ENCODE measurements at regions not wholly inside any gene's neighbourhood (a gene's known extent, or its start where the extent isn't known, plus 50 kb on each side); places are given as distances from the start of the nearest gene placed in this dataset.

DNA sequence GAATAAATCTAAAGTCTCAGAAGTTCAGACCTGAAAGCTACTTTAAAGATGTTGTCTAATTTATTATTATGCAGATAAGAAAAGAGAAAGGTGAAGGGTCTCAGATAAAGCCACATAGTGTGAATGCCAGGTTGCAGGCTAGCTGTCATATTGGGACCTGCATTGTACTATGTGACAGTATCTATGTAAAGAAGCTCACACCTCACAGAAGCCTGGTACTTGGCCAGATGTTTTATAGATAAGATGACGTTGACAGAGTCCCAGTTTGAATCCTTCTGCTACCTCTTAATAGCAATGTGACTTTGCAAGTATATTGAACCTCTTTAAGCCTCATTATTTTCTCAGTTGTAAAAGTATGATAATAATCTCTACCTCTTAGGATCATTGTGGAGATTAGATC is 227.0 kb downstream of the SPRY1 start:
- Histone ChIP-seq H3K4me3 (ENCODE audit: low read depth in 1 of 2, low read length in 2 of 2) (no peak overlapping the region), H3K27me3 (ENCODE audit: low read depth, low read length) (no peaks in the 10 kb centered on the region), H3K27ac (ENCODE audit: low read length) (no peak overlapping the region), H3K9me3 (ENCODE audit: control insufficient read depth in 1 of 2, low read length in 2 of 2) (no peaks in the 10 kb centered on the region), H3K4me1 (ENCODE audit: control insufficient read depth in 1 of 2, insufficient read depth in 2 of 2, low read length in 2 of 2) (peaks cover 0 to 12% of the 10 kb centered on the region in 2 donors), H3K36me3 (ENCODE audit: control insufficient read depth in 1 of 2, insufficient read depth in 2 of 2, low read length in 2 of 2) (no peaks in the 10 kb centered on the region)

DNA sequence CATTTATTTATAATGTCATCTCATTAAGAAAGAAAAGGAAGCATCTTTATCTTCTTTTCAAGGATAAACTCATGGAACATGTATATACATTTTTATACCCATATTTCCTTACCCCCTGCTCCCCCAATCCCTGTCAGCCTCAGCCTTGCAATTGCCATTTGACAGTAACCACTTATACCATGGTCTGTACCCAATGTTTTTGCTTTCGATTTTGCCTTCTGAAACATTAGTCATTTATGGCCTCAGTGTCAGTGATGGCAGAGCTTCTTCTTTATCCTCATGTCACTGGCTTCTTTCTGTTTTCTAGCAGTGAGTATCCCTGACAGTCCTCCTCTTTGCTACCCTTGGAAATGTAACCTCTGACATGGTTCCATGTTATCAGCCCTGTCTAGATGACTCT is 228.4 kb downstream of the SPRY1 start:
- Histone ChIP-seq H3K4me1 (ENCODE audit: control insufficient read depth in 1 of 2, insufficient read depth in 2 of 2, low read length in 2 of 2) (peaks cover 0 to 12% of the 10 kb centered on the region in 2 donors), H3K9me3 (ENCODE audit: control insufficient read depth in 1 of 2, low read length in 2 of 2) (no peaks in the 10 kb centered on the region), H3K27me3 (ENCODE audit: low read depth, low read length) (no peaks in the 10 kb centered on the region)

GRCh38 chr4:123628288-123628687 is 231.7 kb downstream of the SPRY1 start:
- Histone ChIP-seq H3K4me3 (ENCODE audit: low read depth in 1 of 2, low read length in 2 of 2) (no peak overlapping the region), H3K4me1 (ENCODE audit: control insufficient read depth in 1 of 2, insufficient read depth in 2 of 2, low read length in 2 of 2) (peaks cover 0 to 2% of the 10 kb centered on the region in 2 donors), H3K9me3 (ENCODE audit: control insufficient read depth in 1 of 2, low read length in 2 of 2) (no peaks in the 10 kb centered on the region), H3K27me3 (ENCODE audit: low read depth, low read length) (no peaks in the 10 kb centered on the region), H3K36me3 (ENCODE audit: control insufficient read depth in 1 of 2, insufficient read depth in 2 of 2, low read length in 2 of 2) (no peaks in the 10 kb centered on the region), H3K27ac (ENCODE audit: low read length) (no peak overlapping the region)

More for the DNA sequence above, 228.4 kb downstream of the SPRY1 start:
- no peak overlapping the region for H3K4me3 ChIP-seq (ENCODE audit: low read depth in 1 of 2, low read length in 2 of 2)
- no peaks in the 10 kb centered on the region for H3K36me3 ChIP-seq (ENCODE audit: control insufficient read depth in 1 of 2, insufficient read depth in 2 of 2, low read length in 2 of 2)
- H3K27ac ChIP-seq (ENCODE audit: low read length): no peak overlapping the region

DNA sequence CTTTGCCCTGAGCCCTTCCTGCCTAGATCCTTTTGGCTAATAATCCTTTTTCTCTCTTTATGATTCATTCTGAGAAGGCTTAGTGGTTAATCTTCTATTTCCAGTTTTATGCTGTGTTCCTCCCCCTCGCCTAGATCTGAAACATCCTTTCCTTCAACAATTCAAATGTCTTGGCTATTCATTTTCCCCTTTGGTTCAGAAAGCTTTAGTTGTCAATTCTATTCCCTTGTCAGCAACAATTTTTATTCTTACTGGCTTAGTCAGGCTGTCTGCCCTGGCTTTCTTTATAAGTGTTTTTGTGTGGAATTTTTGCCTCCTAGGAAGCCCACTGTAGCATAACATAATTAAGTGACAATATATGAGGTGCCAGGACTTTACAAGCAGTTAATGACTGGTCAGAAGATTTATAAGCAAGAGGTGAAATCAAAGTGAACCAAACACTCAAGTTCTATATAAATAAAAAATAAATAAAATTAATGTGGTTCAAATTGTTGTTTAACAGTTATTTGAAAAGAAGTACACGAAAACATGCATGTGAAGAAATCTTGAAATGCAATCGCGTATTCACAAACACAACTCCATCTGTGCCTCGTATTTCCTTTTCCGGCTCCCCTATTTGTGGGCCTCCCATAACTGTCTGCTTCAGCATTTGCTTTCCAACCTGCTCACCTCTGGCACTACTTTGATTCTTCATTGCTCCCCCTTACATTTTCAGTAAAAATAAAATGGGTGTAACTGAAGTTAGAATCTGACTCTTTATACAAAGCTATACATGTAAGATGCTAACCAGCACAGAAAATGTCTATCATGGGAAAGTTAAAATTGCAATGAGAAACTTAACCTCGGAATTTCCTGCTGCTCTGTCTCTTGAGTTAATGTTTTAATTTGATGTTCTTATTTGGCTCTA is 235.4 kb downstream of the SPRY1 start:
- Histone ChIP-seq H3K27ac (ENCODE audit: low read length) (no peak overlapping the region), H3K36me3 (ENCODE audit: control insufficient read depth in 1 of 2, insufficient read depth in 2 of 2, low read length in 2 of 2) (no peaks in the 10 kb centered on the region), H3K4me1 (ENCODE audit: control insufficient read depth in 1 of 2, insufficient read depth in 2 of 2, low read length in 2 of 2) (peaks cover 0 to 2% of the 10 kb centered on the region in 2 donors), H3K27me3 (ENCODE audit: low read depth, low read length) (no peaks in the 10 kb centered on the region), H3K4me3 (ENCODE audit: low read depth in 1 of 2, low read length in 2 of 2) (no peak overlapping the region), H3K9me3 (ENCODE audit: control insufficient read depth in 1 of 2, low read length in 2 of 2) (peaks cover 0 to 2% of the 10 kb centered on the region in 2 donors)

DNA sequence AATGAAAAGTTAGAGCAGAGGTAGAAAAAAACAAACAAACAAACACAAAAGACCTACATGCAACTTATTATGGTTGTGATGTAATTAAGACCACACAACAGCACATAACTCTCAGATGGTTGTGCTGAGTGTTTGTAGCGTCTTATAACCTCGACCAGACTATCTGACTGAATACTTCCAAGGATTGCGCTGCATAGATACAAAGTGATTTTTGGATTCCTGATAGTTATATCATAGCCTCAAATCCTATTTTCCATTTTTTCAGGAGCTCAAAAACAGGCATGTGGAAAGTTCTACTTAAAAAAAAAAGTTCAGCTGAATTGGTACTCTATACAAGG is 236.1 kb downstream of the SPRY1 start:
- Histone ChIP-seq H3K9me3 (ENCODE audit: control insufficient read depth in 1 of 2, low read length in 2 of 2) (peaks cover 0 to 2% of the 10 kb centered on the region in 2 donors), H3K27me3 (ENCODE audit: low read depth, low read length) (no peaks in the 10 kb centered on the region), H3K27ac (ENCODE audit: low read length) (no peak overlapping the region), H3K4me3 (ENCODE audit: low read depth in 1 of 2, low read length in 2 of 2) (no peak overlapping the region), H3K36me3 (ENCODE audit: control insufficient read depth in 1 of 2, insufficient read depth in 2 of 2, low read length in 2 of 2) (no peaks in the 10 kb centered on the region), H3K4me1 (ENCODE audit: control insufficient read depth in 1 of 2, insufficient read depth in 2 of 2, low read length in 2 of 2) (peaks cover 0 to 2% of the 10 kb centered on the region in 2 donors)

- H3K4me3 ChIP-seq (ENCODE audit: low read depth in 1 of 2, low read length in 2 of 2): no peak overlapping the region
- H3K9me3 ChIP-seq (ENCODE audit: control insufficient read depth in 1 of 2, low read length in 2 of 2): peaks cover 0 to 2% of the 10 kb centered on the region in 2 donors
- H3K36me3 ChIP-seq (ENCODE audit: control insufficient read depth in 1 of 2, insufficient read depth in 2 of 2, low read length in 2 of 2): no peaks in the 10 kb centered on the region
- no peaks in the 10 kb centered on the region for H3K27me3 ChIP-seq (ENCODE audit: low read depth, low read length)
- no peaks in the 10 kb centered on the region for H3K4me1 ChIP-seq (ENCODE audit: control insufficient read depth in 1 of 2, insufficient read depth in 2 of 2, low read length in 2 of 2)
- H3K27ac ChIP-seq (ENCODE audit: low read length): no peak overlapping the region
These were observed 242.2 kb downstream of the SPRY1 start for GRCh38 chr4:123638834-123639233.

DNA sequence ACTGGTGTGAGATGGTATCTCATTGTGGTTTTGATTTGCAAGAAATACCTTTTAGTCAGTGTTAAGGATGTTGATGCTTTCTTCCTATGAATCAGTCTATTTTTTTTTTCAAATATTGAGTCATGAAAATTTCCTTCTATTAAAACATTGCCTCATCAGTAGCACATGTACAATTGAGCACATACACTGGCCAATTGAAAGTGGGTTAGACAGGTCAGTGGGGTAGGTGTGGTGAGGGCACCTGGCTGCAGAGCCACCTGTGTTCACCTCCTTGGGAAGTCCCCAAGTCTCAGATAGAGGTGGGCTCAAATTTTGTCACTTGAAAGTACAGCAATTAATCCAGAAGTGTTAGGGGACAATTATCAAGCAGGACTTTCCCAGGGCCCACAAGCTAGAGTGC is 243.7 kb downstream of the SPRY1 start:
- Histone ChIP-seq H3K27me3 (ENCODE audit: low read depth, low read length) (no peaks in the 10 kb centered on the region), H3K9me3 (ENCODE audit: control insufficient read depth in 1 of 2, low read length in 2 of 2) (peaks cover 0 to 2% of the 10 kb centered on the region in 2 donors), H3K4me3 (ENCODE audit: low read depth in 1 of 2, low read length in 2 of 2) (no peak overlapping the region), H3K4me1 (ENCODE audit: control insufficient read depth in 1 of 2, insufficient read depth in 2 of 2, low read length in 2 of 2) (no peaks in the 10 kb centered on the region), H3K27ac (ENCODE audit: low read length) (no peak overlapping the region), H3K36me3 (ENCODE audit: control insufficient read depth in 1 of 2, insufficient read depth in 2 of 2, low read length in 2 of 2) (no peaks in the 10 kb centered on the region)

DNA sequence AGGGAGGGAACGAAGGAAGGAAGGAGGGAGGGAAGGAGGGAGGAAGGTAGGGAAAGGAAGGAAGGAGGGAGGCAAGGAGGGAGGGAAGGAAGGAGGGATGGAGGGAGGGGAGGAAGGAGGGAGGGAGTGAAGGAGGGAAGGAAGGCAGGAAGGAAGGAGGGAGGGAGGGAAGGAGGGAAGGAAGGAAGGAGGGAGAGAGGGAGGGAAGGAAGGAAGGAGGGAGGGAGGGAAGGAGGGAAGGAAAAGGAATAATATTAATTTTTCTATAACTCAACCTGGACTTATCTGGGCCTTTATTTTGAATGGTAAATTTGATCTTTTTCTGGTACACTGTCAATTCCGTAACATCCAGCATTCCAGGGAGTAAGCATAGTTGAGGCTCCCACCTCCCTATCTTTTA is 244.2 kb downstream of the SPRY1 start:
- Histone ChIP-seq H3K4me3 (ENCODE audit: low read depth in 1 of 2, low read length in 2 of 2) (no peak overlapping the region), H3K9me3 (ENCODE audit: control insufficient read depth in 1 of 2, low read length in 2 of 2) (peaks cover 0 to 2% of the 10 kb centered on the region in 2 donors), H3K27ac (ENCODE audit: low read length) (no peak overlapping the region), H3K36me3 (ENCODE audit: control insufficient read depth in 1 of 2, insufficient read depth in 2 of 2, low read length in 2 of 2) (no peaks in the 10 kb centered on the region), H3K27me3 (ENCODE audit: low read depth, low read length) (no peaks in the 10 kb centered on the region), H3K4me1 (ENCODE audit: control insufficient read depth in 1 of 2, insufficient read depth in 2 of 2, low read length in 2 of 2) (no peaks in the 10 kb centered on the region)

GRCh38 chr4:123643691-123644090 is 247.1 kb downstream of the SPRY1 start:
- Histone ChIP-seq H3K36me3 (ENCODE audit: control insufficient read depth in 1 of 2, insufficient read depth in 2 of 2, low read length in 2 of 2) (no peaks in the 10 kb centered on the region), H3K4me1 (ENCODE audit: control insufficient read depth in 1 of 2, insufficient read depth in 2 of 2, low read length in 2 of 2) (no peaks in the 10 kb centered on the region), H3K4me3 (ENCODE audit: low read depth in 1 of 2, low read length in 2 of 2) (no peak overlapping the region), H3K27me3 (ENCODE audit: low read depth, low read length) (no peaks in the 10 kb centered on the region), H3K9me3 (ENCODE audit: control insufficient read depth in 1 of 2, low read length in 2 of 2) (no peaks in the 10 kb centered on the region), H3K27ac (ENCODE audit: low read length) (no peak overlapping the region)

- H3K36me3 ChIP-seq (ENCODE audit: control insufficient read depth in 1 of 2, insufficient read depth in 2 of 2, low read length in 2 of 2): no peaks in the 10 kb centered on the region
- H3K4me1 ChIP-seq (ENCODE audit: control insufficient read depth in 1 of 2, insufficient read depth in 2 of 2, low read length in 2 of 2): peaks cover 7 to 21% of the 10 kb centered on the region in 2 donors
- H3K4me3 ChIP-seq (ENCODE audit: low read depth in 1 of 2, low read length in 2 of 2): no peak overlapping the region
- peak overlapping the region; percentile 77 for H3K27ac ChIP-seq (ENCODE audit: low read length)
- no peaks in the 10 kb centered on the region for H3K27me3 ChIP-seq (ENCODE audit: low read depth, low read length)
- H3K9me3 ChIP-seq (ENCODE audit: control insufficient read depth in 1 of 2, low read length in 2 of 2): no peaks in the 10 kb centered on the region
These were observed 252.7 kb downstream of the SPRY1 start for GRCh38 chr4:123649250-123649644.

- no peaks in the 10 kb centered on the region for H3K9me3 ChIP-seq (ENCODE audit: control insufficient read depth in 1 of 2, low read length in 2 of 2)
- peaks cover 7 to 21% of the 10 kb centered on the region in 2 donors for H3K4me1 ChIP-seq (ENCODE audit: control insufficient read depth in 1 of 2, insufficient read depth in 2 of 2, low read length in 2 of 2)
- no peaks in the 10 kb centered on the region for H3K27me3 ChIP-seq (ENCODE audit: low read depth, low read length)
- peak overlapping the region in 1 of 2 donors; percentile 38 for H3K4me3 ChIP-seq (ENCODE audit: low read depth in 1 of 2, low read length in 2 of 2)
- no peaks in the 10 kb centered on the region for H3K36me3 ChIP-seq (ENCODE audit: control insufficient read depth in 1 of 2, insufficient read depth in 2 of 2, low read length in 2 of 2)
- peak overlapping the region; percentile 77 for H3K27ac ChIP-seq (ENCODE audit: low read length)
These were observed 253.2 kb downstream of the SPRY1 start for GRCh38 chr4:123649645-123650391.
